GM12878 (cell line): ENCODE measurements at regions not wholly inside any gene's neighbourhood (a gene's known extent, or its start where the extent isn't known, plus 50 kb on each side); places are given as distances from the start of the nearest gene placed in this dataset.

Source experiments
- ATAC-seq: fragments of 200-7000 bp; cut with Tn5 transposase; 3 replicates; pipeline ENCODE4 v1.9.1; 2020; ENCODE audit warnings: mild to moderate bottlenecking, moderate library complexity
- BruUV-seq: library from RNA; stranded (reverse); fragments of 400-500 nt; replicated peaks from 2 replicates; lab custom pipeline; 2021; lab: Mats Ljungman, UMichigan
- CTCF ChIA-PET: fragments of 300-600 bp; sonication (Branson Sonifier 250); formaldehyde crosslinking; extraction: SDS; loops from one replicate; lab custom pipeline; 2021; ENCODE audit warnings: inconsistent platforms; lab: Yijun Ruan, JAX
- POLR2A ChIA-PET: fragments of 350-600 bp; formaldehyde crosslinking; extraction: SDS; loops from one replicate; lab custom pipeline; 2021; ENCODE audit warnings: inconsistent platforms; lab: Charles Lee
- RAD21 ChIA-PET: fragments of 300-600 bp; sonication (Branson Sonifier 250); formaldehyde crosslinking; loops from one replicate; lab custom pipeline; 2023; ENCODE audit warnings: antibody characterized with exemption; ENCODE audit not compliant: unreplicated experiment; lab: Charles Lee
- SMC1A ChIA-PET: fragments of 300-600 bp; sonication (Branson Sonifier 250); formaldehyde crosslinking; loops from one replicate; lab custom pipeline; 2023; ENCODE audit not compliant: unreplicated experiment, uncharacterized antibody; lab: Charles Lee
- DNase-seq: peaks from one replicate; pipeline ENCODE4 v3.0.0-alpha.2; 2011; ENCODE audit warnings: low read depth, low spot score
- FAIRE-seq: peaks from 3 replicates; lab custom pipeline; 2011; peaks lifted over from hg19 to GRCh38; lab: Jason Lieb, UNC
- H2AFZ ChIP-seq: 2 replicates; pipeline ENCODE4 v1.6.0; 2011; ENCODE audit warnings: low read depth, low read length, control low read depth; ENCODE audit not compliant: control insufficient read depth
- H3K27ac ChIP-seq: 2 replicates; pipeline ENCODE4 v1.5.1; 2011; ENCODE audit warnings: control low read depth; ENCODE audit not compliant: control insufficient read depth, insufficient read depth
- H3K27me3 ChIP-seq, 2 experiments: replicated peaks in 1 of 2; 2 replicates each; pipeline versions ENCODE4 v1.6.0 to v1.6.1; 2011; ENCODE audit warnings: low read length in 1 of 2; ENCODE audit not compliant: control insufficient read depth in 2 of 2, insufficient read depth in 2 of 2
- H3K36me3 ChIP-seq, 2 experiments: 2 replicates each; pipeline ENCODE4 v1.5.1; 2011; ENCODE audit warnings: low read length in 1 of 2; ENCODE audit not compliant: control insufficient read depth in 2 of 2, insufficient read depth in 2 of 2
- H3K4me1 ChIP-seq: 2 replicates; pipeline ENCODE4 v1.6.1; 2011; ENCODE audit warnings: mild to moderate bottlenecking, low read length, moderate library complexity, mixed read lengths; ENCODE audit not compliant: control insufficient read depth, insufficient read depth
- H3K4me2 ChIP-seq: 2 replicates; pipeline ENCODE4 v1.6.0; 2011; ENCODE audit warnings: control low read depth; ENCODE audit not compliant: control insufficient read depth, insufficient read depth
- H3K4me3 ChIP-seq: fragments of 200-600 bp; sonication (generic); 2 replicates; pipeline ENCODE4 v1.5.1; 2016
- H3K79me2 ChIP-seq: 2 replicates; pipeline ENCODE4 v1.6.0; 2011; ENCODE audit warnings: low read length; ENCODE audit not compliant: control insufficient read depth, insufficient read depth
- H3K9ac ChIP-seq: 2 replicates; pipeline ENCODE4 v1.8.0; 2011; ENCODE audit warnings: low read length, control low read depth, mixed read lengths; ENCODE audit not compliant: control insufficient read depth, insufficient read depth
- H3K9me3 ChIP-seq: replicated peaks from 3 replicates; pipeline ENCODE4 v1.5.1; 2011; ENCODE audit warnings: mild to moderate bottlenecking, low read length; ENCODE audit not compliant: control insufficient read depth, insufficient read depth
- H4K20me1 ChIP-seq: 2 replicates; pipeline ENCODE4 v1.6.0; 2011; ENCODE audit not compliant: control insufficient read depth, insufficient read depth
- ATF7 ChIP-seq: fragments of 450-650 bp; IDR thresholded peaks from 2 replicates; pipeline ENCODE4 v1.6.1; 2016; ENCODE audit warnings: low read depth, mild to moderate bottlenecking
- CREB1 ChIP-seq: IDR thresholded peaks from 2 replicates; pipeline ENCODE4 v1.6.1; 2012; ENCODE audit warnings: low read depth, mild to moderate bottlenecking, inconsistent platforms
- FOS ChIP-seq: IDR thresholded peaks from 3 replicates; pipeline ENCODE4 v1.6.1; 2011; ENCODE audit warnings: borderline replicate concordance; ENCODE audit not compliant: insufficient read length; ENCODE audit errors: extremely low read depth
- HDAC6 ChIP-seq: fragments of 200-600 bp; sonication (generic); IDR thresholded peaks from one replicate; pipeline ENCODE4 v1.8.0; 2017; ENCODE audit warnings: antibody characterized with exemption; ENCODE audit not compliant: unreplicated experiment
- IRF3 ChIP-seq: fragments of 450-650 bp; IDR thresholded peaks from 2 replicates; pipeline ENCODE4 v1.6.1; 2014; ENCODE audit warnings: mild to moderate bottlenecking
- RUNX3 ChIP-seq: IDR thresholded peaks from 2 replicates; pipeline ENCODE4 v1.6.1; 2012; ENCODE audit warnings: low read length, inconsistent platforms
- SPI1 ChIP-seq: IDR thresholded peaks from 2 replicates; pipeline ENCODE4 v1.6.1; 2011; ENCODE audit warnings: low read depth, mild to moderate bottlenecking, low read length, moderate library complexity, borderline replicate concordance; ENCODE audit not compliant: insufficient read depth
- TBL1XR1 ChIP-seq: IDR thresholded peaks from 2 replicates; pipeline ENCODE4 v1.6.1; 2012; ENCODE audit warnings: low read depth, low read length, improper control_type of control experiment
- ZBTB40 ChIP-seq: fragments of 450-650 bp; IDR thresholded peaks from 2 replicates; pipeline ENCODE4 v1.6.1; 2016; ENCODE audit warnings: mild to moderate bottlenecking, moderate library complexity, borderline replicate concordance
- ZNF384 ChIP-seq: IDR thresholded peaks from 2 replicates; pipeline ENCODE4 v1.6.1; 2012; ENCODE audit warnings: low read depth, mild to moderate bottlenecking, low read length, improper control_type of control experiment, borderline replicate concordance
- WGBS: methylation state at CpG from one replicate; pipeline ENCODE4 v1.1.6; 2016; ENCODE audit warnings: low lambda C conversion rate; ENCODE audit not compliant: insufficient replicate concordance, insufficient coverage; ENCODE audit errors: missing lambda C conversion rate; 5-methylcytosine and 5-hydroxymethylcytosine counted together
- in situ Hi-C: fragments of 300-500 bp; cut with MboI; formaldehyde crosslinking; loops from 9 replicates; pipeline ENCODE4 v1.14.3; 2018; ENCODE audit warnings: mixed read lengths
- intact Hi-C: fragments of 100-400 bp; cut with micrococcal nuclease; formaldehyde crosslinking; loops from one replicate; pipeline ENCODE4 v1.14.2; 2022; ENCODE audit not compliant: unreplicated experiment

GRCh38 chr3:42014921-42015533 is 53.1 kb upstream of the ULK4 start (continued):
- no peak for TF ChIP-seq HDAC6

GRCh38 chr3:42014458-42014920 is 52.6 kb upstream of the ULK4 start:
- RAD21 ChIA-PET: interaction anchor here (0.6 to 4.4 kb wide), 18 partner anchors 11 to 109 kb away, joined by 3 to 34 read pairs (median 4); partner anchors contain the start of gene ULK4
- TF ChIP-seq FOS: no peak
- TF ChIP-seq ATF7: peak; percentile 77
- no peak for TF ChIP-seq IRF3
- TF ChIP-seq CREB1: 0 out of 2 replicates have a peak, but pooled peaks have one; percentile 12
- peak; percentile 90 for TF ChIP-seq ZNF384
- 0 out of 2 replicates have a peak, but pooled peaks have one; percentile 8 for TF ChIP-seq TBL1XR1
- TF ChIP-seq SPI1: peak; percentile 21; the same call in 1 of the 2 replicates
- TF ChIP-seq RUNX3: peak; percentile 32
- peak; percentile 94 for TF ChIP-seq ZBTB40
- H3K9ac ChIP-seq: peak overlapping the region; percentile 80
- in situ Hi-C loops: no loop called here
- H3K4me2 ChIP-seq: peak overlapping the region; percentile 51
- H4K20me1 ChIP-seq: no peaks in the 10 kb centered on the region
- under 1% methylated on average over 12 of the region's 12 CpGs for WGBS
- peak overlapping the region; percentile 84 for H3K4me3 ChIP-seq
- POLR2A ChIA-PET: interaction anchor here (0.7 to 4.8 kb wide), 11 partner anchors 11 to 181 kb away, joined by 3 to 50 read pairs (median 4); partner anchors contain the start of gene ULK4
- SMC1A ChIA-PET: interaction anchor here (0.6 to 9.6 kb wide), 24 partner anchors 8 to 1836 kb away, joined by 3 to 109 read pairs (median 4); partner anchors contain the start of gene ULK4
- H2AFZ ChIP-seq: peak overlapping the region; percentile 3
- intact Hi-C loops: loop anchor here (2.0 to 5.0 kb wide), 4 partner anchors 33 to 178 kb away; no protein-coding TSS in a partner anchor
- no peaks in the 10 kb centered on the region for H3K9me3 ChIP-seq
- ATAC-seq: peak; percentile 32
- no peak for DNase-seq
- peaks cover 59% of the 10 kb centered on the region for H3K79me2 ChIP-seq
- FAIRE-seq: no peak
- no peaks in the 10 kb centered on the region for H3K27me3 ChIP-seq
- BruUV-seq: no TSS peak
- H3K27ac ChIP-seq: peak overlapping the region; percentile 80
- CTCF ChIA-PET: interaction anchor here (0.7 to 2.9 kb wide), 11 partner anchors 12 to 815 kb away, joined by 3 to 22 read pairs (median 8); partner anchors contain the start of genes CTNNB1 and ULK4
- H3K36me3 ChIP-seq: no peaks in the 10 kb centered on the region
- peaks cover 16% of the 10 kb centered on the region for H3K4me1 ChIP-seq
